Ammon's horn (tissue), 1 donor: ENCODE measurements at regions not wholly inside any gene's neighbourhood (a gene's known extent, or its start where the extent isn't known, plus 50 kb on each side); places are given as distances from the start of the nearest gene placed in this dataset.
"Not testable (repeated sequence)": the region's sequence is repeated elsewhere in the genome, so short reads cannot be mapped to it uniquely, and the experiment has no call there.

Experiments
- DNase-seq: peaks from one replicate; pipeline ENCODE4 v3.0.0-alpha.2; 2016; ENCODE audit warnings: low spot score

- DNase-seq = no peak
Observed at GRCh38 chr2:144629935-144630334, 110.0 kb upstream of the ZEB2 start.

GRCh38 chr2:144628566-144628965 lies 108.6 kb upstream of the ZEB2 start:
- DNase-seq = no peak

- DNase-seq = peak; percentile 7
Observed at GRCh38 chr2:144625626-144626025, 105.7 kb upstream of the ZEB2 start.

GRCh38 chr2:144625226-144625625 lies 105.3 kb upstream of the ZEB2 start:
- DNase-seq = no peak

GRCh38 chr2:144624451-144624850 lies 104.5 kb upstream of the ZEB2 start:
- no peak for DNase-seq

GRCh38 chr2:144622373-144622772 lies 102.5 kb upstream of the ZEB2 start:
- not testable (repeated sequence) for DNase-seq

DNA sequence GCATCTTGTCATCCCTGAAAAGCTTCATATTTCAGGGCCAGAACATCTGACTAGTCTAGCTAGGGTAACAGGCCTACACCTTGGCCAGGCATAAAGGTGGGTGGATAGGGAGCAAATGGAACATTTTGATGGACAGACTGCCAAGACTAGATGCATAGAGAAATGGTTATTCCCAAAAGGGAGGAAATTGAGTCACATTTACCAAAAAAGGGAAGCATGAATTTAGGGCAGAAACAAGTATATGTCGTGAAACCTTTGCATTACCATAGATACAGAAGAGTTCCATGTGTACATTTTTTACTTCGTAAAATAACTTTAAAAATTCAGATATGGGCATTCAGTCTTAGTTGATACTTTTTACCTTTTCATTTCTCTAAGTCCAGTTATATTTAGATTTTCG lies 101.3 kb upstream of the ZEB2 start:
- no peak for DNase-seq

DNA sequence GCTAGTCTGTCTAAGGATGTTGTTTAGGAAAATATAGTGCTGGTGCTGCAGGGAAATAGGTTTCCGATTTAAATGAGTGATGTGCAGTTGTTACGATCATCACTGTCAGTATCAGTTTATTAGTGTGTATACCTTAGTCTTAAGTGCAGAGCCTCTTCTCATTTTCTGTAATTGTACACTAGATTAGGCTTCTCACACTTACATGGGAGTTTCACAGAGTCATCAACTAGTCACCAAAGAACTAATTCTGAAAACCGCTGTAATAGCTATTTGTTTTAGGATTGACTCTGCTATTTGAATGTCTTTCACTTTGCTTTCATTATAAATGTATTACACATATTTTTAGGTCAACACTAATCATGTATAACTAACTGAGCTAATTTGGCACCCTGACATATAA lies 99.8 kb upstream of the ZEB2 start:
- no peak for DNase-seq

DNA sequence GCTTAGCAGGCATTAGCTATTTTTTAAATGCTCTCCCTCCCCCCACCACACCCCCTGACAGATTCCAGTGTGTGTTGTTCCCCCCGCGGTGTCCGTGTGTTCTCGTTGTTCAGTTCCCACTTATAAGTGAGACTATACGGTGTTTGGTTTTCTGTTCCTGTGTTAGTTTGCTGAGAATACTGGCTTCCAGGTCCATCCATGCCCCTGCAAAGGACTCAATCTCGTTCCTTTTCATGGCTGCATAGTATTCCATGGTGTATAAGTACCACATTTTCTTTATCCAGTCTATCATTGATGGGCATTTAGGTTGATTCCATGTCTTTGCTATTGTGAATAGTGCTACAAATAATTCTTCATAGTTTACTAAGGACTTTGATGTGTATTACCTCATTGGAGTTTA lies 97.3 kb upstream of the ZEB2 start:
- DNase-seq = not testable (repeated sequence)

DNA sequence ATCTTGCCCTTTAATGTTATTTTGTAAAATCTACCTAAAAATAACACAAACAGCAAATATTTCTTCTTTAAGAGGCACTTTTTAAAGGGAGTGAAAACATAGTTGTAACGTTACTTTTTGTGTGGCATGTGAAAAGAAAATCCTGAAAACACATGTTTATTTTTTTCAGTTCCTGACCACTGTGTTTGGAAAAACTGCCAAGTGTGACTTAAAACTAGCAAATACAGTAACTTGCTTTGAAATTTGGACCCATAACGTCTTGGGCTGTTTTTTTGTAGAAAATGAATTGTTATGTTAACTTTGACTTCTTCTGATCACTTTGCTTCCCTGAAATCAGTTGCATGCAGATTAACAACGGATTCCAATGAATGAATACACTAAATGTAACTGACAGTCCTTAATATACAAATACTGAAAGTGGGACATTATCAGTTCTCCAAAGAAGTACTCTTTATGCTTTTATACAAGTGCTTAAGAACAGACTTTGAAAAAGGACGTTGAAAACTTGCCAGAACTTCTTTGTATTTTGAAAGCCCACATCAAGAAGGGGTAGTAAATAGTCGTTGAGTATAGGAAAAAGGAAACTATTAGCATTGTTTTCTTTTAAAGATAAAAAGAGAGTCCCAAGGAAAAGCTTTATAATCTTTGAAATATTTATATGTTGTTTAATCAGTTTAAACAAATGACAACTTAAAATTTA lies 96.1 kb upstream of the ZEB2 start:
- no peak for DNase-seq

- DNase-seq = peak; percentile 67
Observed at GRCh38 chr2:144607891-144608521, 88.1 kb upstream of the ZEB2 start.

- no peak for DNase-seq
Observed at GRCh38 chr2:144607099-144607498, 87.2 kb upstream of the ZEB2 start.

- DNase-seq = no peak
Observed at GRCh38 chr2:144606466-144607095, 86.7 kb upstream of the ZEB2 start.

GRCh38 chr2:144605231-144605840 lies 85.4 kb upstream of the ZEB2 start:
- DNase-seq = no peak

GRCh38 chr2:144603334-144603733 lies 83.4 kb upstream of the ZEB2 start:
- no peak for DNase-seq

DNA sequence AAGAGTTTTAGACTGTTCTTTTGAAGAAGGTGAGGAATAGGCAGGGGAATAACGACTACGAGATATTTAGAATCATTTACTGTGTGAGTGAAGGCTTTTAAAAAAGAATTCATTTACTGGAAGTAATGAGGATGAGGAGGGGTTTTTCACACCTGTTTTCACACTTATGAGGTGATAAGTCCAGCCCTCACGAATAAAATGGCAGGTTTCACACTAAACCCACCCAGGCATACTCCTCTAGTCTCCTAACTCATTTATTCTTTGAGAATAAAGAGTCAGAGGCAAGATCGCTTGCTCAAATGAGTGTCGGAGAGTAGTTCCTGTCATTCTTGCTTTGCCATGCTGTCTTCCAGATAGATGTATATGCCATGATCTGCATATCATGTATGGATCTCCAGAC lies 79.0 kb upstream of the ZEB2 start:
- no peak for DNase-seq

DNA sequence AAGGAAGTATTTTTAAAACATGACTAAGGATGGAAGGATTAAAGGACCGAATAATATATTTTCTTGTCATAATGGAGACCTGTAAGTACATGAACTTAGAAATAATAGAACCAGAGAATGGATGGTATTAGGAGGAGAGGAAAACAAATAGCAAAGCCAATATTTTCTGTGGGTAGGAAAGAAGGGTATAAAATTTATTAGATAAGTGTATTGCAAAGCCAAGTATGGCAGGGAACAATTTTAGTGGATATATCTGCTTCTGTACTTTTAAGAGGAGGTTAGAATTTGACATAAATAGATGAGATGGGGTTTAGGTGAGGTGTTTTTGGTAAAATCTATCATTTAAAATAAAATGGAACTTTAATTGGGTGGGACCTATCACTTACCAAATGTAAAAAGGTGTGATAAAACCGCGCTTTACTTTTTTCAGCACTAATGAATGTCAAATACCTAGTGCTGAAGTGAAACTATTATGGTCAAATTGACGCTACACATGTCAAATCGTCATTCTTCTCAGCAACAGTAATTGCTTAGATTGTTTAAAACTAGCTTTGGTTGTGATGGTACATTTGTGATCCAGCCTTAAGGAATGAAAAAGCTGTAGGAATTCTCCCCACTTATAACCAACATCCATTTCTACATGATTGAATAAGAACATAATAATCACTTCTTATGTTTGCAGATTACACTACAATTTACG lies 78.1 kb upstream of the ZEB2 start:
- DNase-seq = no peak

DNA sequence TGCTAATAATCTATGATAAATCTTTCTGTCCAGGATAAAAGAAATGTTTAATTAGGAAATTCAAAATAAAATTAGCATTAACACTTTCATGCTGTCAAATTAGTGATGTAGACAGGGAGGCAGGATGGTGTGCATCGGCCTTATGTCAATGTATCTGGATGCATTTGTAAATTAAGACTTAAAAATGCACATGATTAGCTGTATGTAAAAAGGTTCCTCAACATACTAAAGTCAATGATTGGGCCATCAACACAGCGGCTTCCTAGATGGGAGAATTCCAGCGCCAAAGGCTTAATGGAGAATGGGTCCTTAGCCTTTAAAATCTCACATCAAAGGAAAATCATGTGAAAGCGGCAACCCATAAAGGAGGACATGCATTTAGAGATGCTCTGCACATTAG lies 77.5 kb upstream of the ZEB2 start:
- DNase-seq = no peak

DNA sequence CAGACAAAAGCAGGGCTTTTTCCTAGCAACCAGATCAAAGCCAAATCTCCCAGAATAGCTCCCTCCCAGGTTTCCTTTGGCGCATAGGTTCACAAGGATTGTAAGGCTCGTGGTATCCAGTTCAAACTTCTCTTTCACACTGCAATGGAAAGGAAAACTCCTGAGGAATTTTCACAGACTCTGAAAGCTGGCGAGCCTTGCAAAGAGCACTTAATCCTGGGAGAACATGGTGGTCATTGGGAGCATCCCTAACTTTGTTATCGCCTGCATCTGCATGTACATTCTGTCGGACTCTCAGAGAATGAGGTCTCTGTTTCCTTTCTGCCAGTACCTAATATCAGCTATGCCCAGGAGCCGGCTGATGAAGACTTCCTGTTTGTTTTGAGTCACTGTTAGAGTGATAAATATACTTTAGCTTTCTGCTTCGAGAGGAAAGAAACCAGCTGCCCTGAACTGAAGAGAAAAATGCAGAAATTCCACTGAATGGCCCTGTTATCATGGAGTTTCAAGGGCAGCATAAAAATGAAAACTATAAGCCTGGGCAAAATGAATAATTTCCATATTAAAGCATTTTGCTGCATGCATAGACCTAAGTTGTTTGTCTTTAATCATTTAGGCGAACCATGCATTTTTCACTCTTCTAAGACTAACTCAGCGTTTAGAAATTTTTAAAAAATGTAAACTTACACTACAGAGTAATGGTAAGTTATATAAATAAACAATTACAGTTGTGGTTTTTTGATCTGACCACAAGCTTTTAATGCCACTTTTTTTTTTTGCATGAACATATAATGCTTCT lies 76.4 kb upstream of the ZEB2 start:
- DNase-seq = no peak

DNA sequence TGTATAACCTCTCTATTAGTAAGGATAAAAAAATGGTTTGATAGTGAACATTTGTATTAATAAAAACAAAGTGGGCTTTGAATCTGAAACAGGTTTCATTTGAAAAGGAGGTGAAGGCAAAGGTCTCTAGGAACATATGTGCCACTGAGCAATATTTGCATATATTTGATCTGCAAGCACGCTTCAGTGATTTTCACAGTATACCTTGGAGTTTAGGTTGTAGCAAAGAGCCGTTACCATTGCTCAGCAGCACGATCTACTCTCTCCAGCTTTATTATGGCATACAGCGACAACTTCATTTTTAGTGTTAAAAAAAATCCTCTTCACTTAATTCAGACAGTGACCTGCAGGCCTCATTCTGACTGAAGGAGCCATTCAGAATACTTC lies 75.8 kb upstream of the ZEB2 start:
- no peak for DNase-seq

GRCh38 chr2:144595279-144595678 lies 75.4 kb upstream of the ZEB2 start:
- no peak for DNase-seq

DNA sequence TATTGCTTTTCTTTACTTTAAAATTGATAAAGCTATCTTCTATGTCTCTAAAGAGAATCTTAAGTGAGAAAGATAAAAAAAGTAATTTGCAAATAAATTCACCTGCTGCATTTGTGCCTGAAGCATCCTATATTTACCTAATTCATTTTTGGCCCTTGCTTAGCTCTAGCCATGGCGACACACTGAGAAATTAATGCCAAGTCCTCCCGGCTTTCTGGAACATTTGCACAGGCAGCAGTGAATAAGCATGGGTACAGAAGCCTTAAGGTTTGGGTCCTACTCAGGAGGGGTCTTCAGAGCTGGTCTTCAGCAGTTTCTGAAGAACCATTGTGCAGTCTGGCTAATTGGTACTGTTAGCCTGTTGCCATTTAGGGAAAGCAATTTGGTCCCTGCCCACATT lies 73.9 kb upstream of the ZEB2 start:
- DNase-seq = peak; percentile 54
